Small intestine (tissue), 7 donors: ENCODE measurements at regions not wholly inside any gene's neighbourhood (a gene's known extent, or its start where the extent isn't known, plus 50 kb on each side); places are given as distances from the start of the nearest gene placed in this dataset.

Source experiments
- DNase-seq, 2 donors: peaks; one replicate each; pipeline versions ENCODE4 v3.0.0 to v3.0.0-alpha.2; 2013
- FAIRE-seq: peaks from 2 replicates; lab custom pipeline; 2012; peaks lifted over from hg19 to GRCh38; lab: Jason Lieb, UNC
- H3K27ac ChIP-seq, 3 donors: one replicate each; pipeline ENCODE4 v1.5.1; 2013; ENCODE audit warnings: low read length in 2 of 3, mild to moderate bottlenecking in 2 of 3, control low read depth in 1 of 3, inconsistent platforms in 1 of 3, low read depth in 1 of 3, moderate library complexity in 1 of 3
- H3K27me3 ChIP-seq, 3 donors: one replicate each; pipeline ENCODE4 v1.6.1; 2013; ENCODE audit warnings: low read length in 3 of 3, inconsistent platforms in 1 of 3; ENCODE audit not compliant: control insufficient read depth in 3 of 3, insufficient read depth in 3 of 3
- H3K36me3 ChIP-seq, 3 donors: one replicate each; pipeline ENCODE4 v1.6.1; 2013; ENCODE audit warnings: low read length in 3 of 3, inconsistent platforms in 1 of 3, low read depth in 1 of 3, mild to moderate bottlenecking in 1 of 3, moderate library complexity in 1 of 3; ENCODE audit not compliant: control insufficient read depth in 3 of 3, insufficient read depth in 2 of 3
- H3K4me1 ChIP-seq, 3 donors: one replicate each; pipeline ENCODE4 v1.6.1; 2013; ENCODE audit warnings: low read length in 2 of 3, inconsistent platforms in 1 of 3, low read depth in 1 of 3, mild to moderate bottlenecking in 1 of 3, moderate library complexity in 1 of 3; ENCODE audit not compliant: control insufficient read depth in 3 of 3, insufficient read depth in 2 of 3
- H3K4me3 ChIP-seq, 3 donors: one replicate each; pipeline ENCODE4 v1.5.1; 2013; ENCODE audit warnings: low read length in 3 of 3, control low read depth in 1 of 3, inconsistent platforms in 1 of 3, low read depth in 1 of 3, mild to moderate bottlenecking in 1 of 3, moderate library complexity in 1 of 3
- H3K9me3 ChIP-seq, 2 donors: one replicate each; pipeline ENCODE4 v1.6.1; 2013; ENCODE audit warnings: low read depth in 1 of 2, low read length in 1 of 2; ENCODE audit not compliant: control insufficient read depth in 2 of 2, insufficient read depth in 1 of 2
- WGBS, 3 donors: extraction: QIAGEN DNeasy Blood & Tissue Kit; methylation state at CpG; one replicate each; pipeline ENCODE4 v1.1.7; 2013; 5-methylcytosine and 5-hydroxymethylcytosine counted together
- donor health status: healthy with polysubstance abuse.
- donor health status: control.
- donor health status: control.
- donor health status: Bipolar disorder and iron deficiency.
- donor health status: healthy.

GRCh38 chrX:84611843-84612636, 109.8 kb upstream of the HDX start:
- no peak overlapping the region for H3K27ac ChIP-seq
- whole genome bisulfite sequencing, 3 donors = 42 to 58% (median 44%) methylated on average over 3 of the region's 3 CpGs
- no peaks in the 10 kb centered on the region for H3K27me3 ChIP-seq
- no peaks in the 10 kb centered on the region for H3K36me3 ChIP-seq
- H3K9me3 ChIP-seq = no peaks in the 10 kb centered on the region
- FAIRE-seq = no peak
- no peak overlapping the region for H3K4me3 ChIP-seq
- H3K4me1 ChIP-seq = no peaks in the 10 kb centered on the region
- DNase-seq = no peak

GRCh38 chrX:84634201-84634782, 132.0 kb upstream of the HDX start:
- Histone ChIP-seq H3K9me3 (no peaks in the 10 kb centered on the region), H3K27me3 (no peaks in the 10 kb centered on the region), H3K36me3 (no peaks in the 10 kb centered on the region), H3K4me3 (no peak overlapping the region), H3K27ac (no peak overlapping the region), H3K4me1 (no peaks in the 10 kb centered on the region)
- 50 to 79% (median 63%) methylated on average over 3 of the region's 3 CpGs for WGBS, 3 donors
- FAIRE-seq (no peak), DNase-seq (no peak)

GRCh38 chrX:84666086-84666485, 163.8 kb upstream of the HDX start:
- DNase-seq (no peak), FAIRE-seq (no peak)
- H3K36me3 ChIP-seq = no peaks in the 10 kb centered on the region
- H3K4me3 ChIP-seq = no peak overlapping the region
- 40 to 74% (median 55%) methylated on average over 2 of the region's 2 CpGs for WGBS, 3 donors
- no peaks in the 10 kb centered on the region for H3K9me3 ChIP-seq
- no peaks in the 10 kb centered on the region for H3K27me3 ChIP-seq
- no peak overlapping the region for H3K27ac ChIP-seq
- H3K4me1 ChIP-seq = no peaks in the 10 kb centered on the region

GRCh38 chrX:84690228-84690627, 188.0 kb upstream of the HDX start:
- FAIRE-seq (no peak), DNase-seq (peak; percentile 38 to 52)
- Histone ChIP-seq H3K36me3 (no peaks in the 10 kb centered on the region), H3K4me1 (no peaks in the 10 kb centered on the region), H3K27me3 (no peaks in the 10 kb centered on the region), H3K27ac (no peak overlapping the region), H3K4me3 (no peak overlapping the region), H3K9me3 (no peaks in the 10 kb centered on the region)
- 17 to 67% (median 25%) methylated on average over 1 of the region's 1 CpG for WGBS, 3 donors

- H3K27me3 ChIP-seq = no peaks in the 10 kb centered on the region
- H3K9me3 ChIP-seq = no peaks in the 10 kb centered on the region
- FAIRE-seq (no peak), DNase-seq (no peak)
- no peaks in the 10 kb centered on the region for H3K36me3 ChIP-seq
- no peaks in the 10 kb centered on the region for H3K4me1 ChIP-seq
- 37 to 67% (median 66%) methylated on average over 2 of the region's 2 CpGs for WGBS, 3 donors
- H3K4me3 ChIP-seq = no peak overlapping the region
- peak overlapping the region in 1 of 3 donors; percentile 12 for H3K27ac ChIP-seq
Observed at GRCh38 chrX:84709987-84710386, 207.7 kb upstream of the HDX start.

GRCh38 chrX:84710611-84711010, 208.4 kb upstream of the HDX start:
- H3K27ac ChIP-seq = peak overlapping the region in 1 of 3 donors; percentile 12
- no peaks in the 10 kb centered on the region for H3K36me3 ChIP-seq
- DNase-seq = peak in 1 of 2 donors; percentile 10
- H3K4me1 ChIP-seq = no peaks in the 10 kb centered on the region
- H3K4me3 ChIP-seq = no peak overlapping the region
- WGBS, 3 donors = 42 to 55% (median 45%) methylated on average over 3 of the region's 3 CpGs
- FAIRE-seq = no peak
- no peaks in the 10 kb centered on the region for H3K9me3 ChIP-seq
- H3K27me3 ChIP-seq = no peaks in the 10 kb centered on the region

- no peak for FAIRE-seq
- Histone ChIP-seq H3K36me3 (no peaks in the 10 kb centered on the region), H3K4me1 (no peaks in the 10 kb centered on the region), H3K27me3 (no peaks in the 10 kb centered on the region), H3K4me3 (no peak overlapping the region), H3K9me3 (no peaks in the 10 kb centered on the region), H3K27ac (no peak overlapping the region)
- DNase-seq = no peak
- WGBS, 3 donors = 29 to 51% (median 49%) methylated on average over 2 of the region's 2 CpGs
Observed at GRCh38 chrX:84712621-84713020, 210.4 kb upstream of the HDX start.

GRCh38 chrX:84715315-84715714, 213.1 kb upstream of the HDX start:
- H3K4me3 ChIP-seq = no peak overlapping the region
- WGBS, 3 donors = 38 to 70% (median 52%) methylated on average over 4 of the region's 4 CpGs
- H3K4me1 ChIP-seq = no peaks in the 10 kb centered on the region
- FAIRE-seq = no peak
- H3K36me3 ChIP-seq = no peaks in the 10 kb centered on the region
- H3K27ac ChIP-seq = no peak overlapping the region
- no peaks in the 10 kb centered on the region for H3K27me3 ChIP-seq
- no peaks in the 10 kb centered on the region for H3K9me3 ChIP-seq
- no peak for DNase-seq
